KMS-11 (cell line): ENCODE measurements at regions not wholly inside any gene's neighbourhood (a gene's known extent, or its start where the extent isn't known, plus 50 kb on each side); places are given as distances from the start of the nearest gene placed in this dataset.

ENCODE experiments used
- H2AFZ ChIP-seq: fragments of 200-600 bp; sonication (generic); 2 replicates; pipeline ENCODE4 v1.6.1; 2016; ENCODE audit warnings: antibody characterized with exemption, mixed run types, low read depth
- H3K27ac ChIP-seq: fragments of 200-600 bp; sonication (generic); 2 replicates; pipeline ENCODE4 v1.6.1; 2016; ENCODE audit warnings: mild to moderate bottlenecking, mixed run types
- H3K27me3 ChIP-seq: fragments of 200-600 bp; sonication (generic); 2 replicates; pipeline ENCODE4 v1.6.1; 2017; ENCODE audit warnings: mild to moderate bottlenecking, low read depth, mixed run types, moderate library complexity; ENCODE audit not compliant: insufficient read depth
- H3K36me3 ChIP-seq: fragments of 200-600 bp; sonication (generic); 2 replicates; pipeline ENCODE4 v1.6.1; 2017; ENCODE audit warnings: mild to moderate bottlenecking, mixed run types; ENCODE audit not compliant: insufficient read depth
- H3K4me1 ChIP-seq: fragments of 200-600 bp; sonication (generic); 2 replicates; pipeline ENCODE4 v1.6.1; 2016; ENCODE audit warnings: mild to moderate bottlenecking, low read depth, mixed run types; ENCODE audit not compliant: poor library complexity, severe bottlenecking
- H3K4me2 ChIP-seq: fragments of 200-600 bp; sonication (generic); 2 replicates; pipeline ENCODE4 v1.7.0; 2016; ENCODE audit warnings: mild to moderate bottlenecking, mixed run types
- H3K4me3 ChIP-seq: fragments of 200-600 bp; sonication (generic); IDR thresholded peaks from 2 replicates; pipeline ENCODE4 v1.6.1; 2017; ENCODE audit warnings: low read depth, low read length, mixed read lengths; ENCODE audit not compliant: insufficient read depth
- H3K79me2 ChIP-seq: fragments of 200-600 bp; sonication (generic); 2 replicates; pipeline ENCODE4 v1.6.1; 2016; ENCODE audit warnings: low read depth, mixed run types; ENCODE audit not compliant: insufficient read depth
- H3K9ac ChIP-seq: fragments of 200-600 bp; sonication (generic); 2 replicates; pipeline ENCODE4 v1.6.1; 2016; ENCODE audit warnings: mild to moderate bottlenecking, mixed run types
- H4K20me1 ChIP-seq: fragments of 200-600 bp; sonication (generic); 2 replicates; pipeline ENCODE4 v1.6.1; 2016; ENCODE audit warnings: mild to moderate bottlenecking, mixed run types; ENCODE audit not compliant: insufficient read depth
- TF ChIP-seq, protein P1 (sequence below): fragments of 200-600 bp; sonication (generic); conservative IDR thresholded peaks from 2 replicates; pipeline ENCODE4 v1.6.1; 2017; ENCODE audit warnings: low read depth, mild to moderate bottlenecking, antibody characterized with exemption, low read length, moderate library complexity, mixed read lengths

- Histone ChIP-seq H2AFZ (no peak overlapping the region), H3K27ac (no peak overlapping the region), H3K9ac (no peak overlapping the region), H4K20me1 (no peaks in the 10 kb centered on the region), H3K27me3 (no peaks in the 10 kb centered on the region), H3K79me2 (no peaks in the 10 kb centered on the region), H3K4me1 (no peaks in the 10 kb centered on the region), H3K36me3 (no peaks in the 10 kb centered on the region), H3K4me3 (no peak overlapping the region), H3K4me2 (no peak overlapping the region)
- TF ChIP-seq, protein P1, sequence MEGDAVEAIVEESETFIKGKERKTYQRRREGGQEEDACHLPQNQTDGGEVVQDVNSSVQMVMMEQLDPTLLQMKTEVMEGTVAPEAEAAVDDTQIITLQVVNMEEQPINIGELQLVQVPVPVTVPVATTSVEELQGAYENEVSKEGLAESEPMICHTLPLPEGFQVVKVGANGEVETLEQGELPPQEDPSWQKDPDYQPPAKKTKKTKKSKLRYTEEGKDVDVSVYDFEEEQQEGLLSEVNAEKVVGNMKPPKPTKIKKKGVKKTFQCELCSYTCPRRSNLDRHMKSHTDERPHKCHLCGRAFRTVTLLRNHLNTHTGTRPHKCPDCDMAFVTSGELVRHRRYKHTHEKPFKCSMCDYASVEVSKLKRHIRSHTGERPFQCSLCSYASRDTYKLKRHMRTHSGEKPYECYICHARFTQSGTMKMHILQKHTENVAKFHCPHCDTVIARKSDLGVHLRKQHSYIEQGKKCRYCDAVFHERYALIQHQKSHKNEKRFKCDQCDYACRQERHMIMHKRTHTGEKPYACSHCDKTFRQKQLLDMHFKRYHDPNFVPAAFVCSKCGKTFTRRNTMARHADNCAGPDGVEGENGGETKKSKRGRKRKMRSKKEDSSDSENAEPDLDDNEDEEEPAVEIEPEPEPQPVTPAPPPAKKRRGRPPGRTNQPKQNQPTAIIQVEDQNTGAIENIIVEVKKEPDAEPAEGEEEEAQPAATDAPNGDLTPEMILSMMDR: no peak
These were observed 1006.4 kb downstream of the ARAP2 start for GRCh38 chr4:35237924-35238323.

GRCh38 chr4:35238793-35239192 lies 1005.5 kb downstream of the ARAP2 start:
- H3K4me2 ChIP-seq: no peak overlapping the region
- no peaks in the 10 kb centered on the region for H4K20me1 ChIP-seq
- H3K4me1 ChIP-seq: no peaks in the 10 kb centered on the region
- no peaks in the 10 kb centered on the region for H3K36me3 ChIP-seq
- H3K27me3 ChIP-seq: no peaks in the 10 kb centered on the region
- H3K79me2 ChIP-seq: no peaks in the 10 kb centered on the region
- H3K4me3 ChIP-seq: no peak overlapping the region
- no peak overlapping the region for H3K9ac ChIP-seq
- H2AFZ ChIP-seq: no peak overlapping the region
- TF ChIP-seq, protein P1: no peak
- no peak overlapping the region for H3K27ac ChIP-seq

- H2AFZ ChIP-seq: no peak overlapping the region
- H3K27ac ChIP-seq: no peak overlapping the region
- no peaks in the 10 kb centered on the region for H3K4me1 ChIP-seq
- H4K20me1 ChIP-seq: no peaks in the 10 kb centered on the region
- no peaks in the 10 kb centered on the region for H3K36me3 ChIP-seq
- no peak overlapping the region for H3K4me2 ChIP-seq
- no peaks in the 10 kb centered on the region for H3K79me2 ChIP-seq
- no peak overlapping the region for H3K9ac ChIP-seq
- H3K4me3 ChIP-seq: no peak overlapping the region
- no peaks in the 10 kb centered on the region for H3K27me3 ChIP-seq
- TF ChIP-seq, protein P1: no peak
These were observed 997.8 kb downstream of the ARAP2 start for GRCh38 chr4:35246493-35246892.

GRCh38 chr4:35247047-35247446 lies 997.3 kb downstream of the ARAP2 start:
- Histone ChIP-seq H3K4me2 (no peak overlapping the region), H3K27ac (no peak overlapping the region), H3K9ac (no peak overlapping the region), H3K36me3 (no peaks in the 10 kb centered on the region), H4K20me1 (no peaks in the 10 kb centered on the region), H3K4me1 (no peaks in the 10 kb centered on the region), H3K79me2 (no peaks in the 10 kb centered on the region), H2AFZ (no peak overlapping the region), H3K4me3 (no peak overlapping the region), H3K27me3 (no peaks in the 10 kb centered on the region)
- TF ChIP-seq, protein P1: no peak

DNA sequence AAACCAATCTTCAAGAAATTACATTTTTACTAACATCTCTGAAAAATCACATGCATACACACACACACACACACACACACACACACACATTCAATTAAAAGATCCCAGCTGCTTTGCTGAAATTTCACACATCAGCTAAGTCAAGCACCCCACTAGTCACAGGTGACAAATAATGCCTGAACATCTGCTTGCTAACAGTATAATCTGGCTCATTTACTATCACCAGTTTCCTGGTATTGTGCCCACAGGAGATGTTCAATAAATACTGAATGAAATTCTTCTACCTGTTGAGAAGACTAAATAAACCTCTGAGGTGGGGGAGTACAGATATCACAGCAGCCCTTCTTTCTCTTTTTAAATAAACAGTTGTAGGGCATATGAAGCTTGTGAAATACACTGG lies 994.0 kb downstream of the ARAP2 start:
- H2AFZ ChIP-seq: no peak overlapping the region

More for the DNA sequence above, 994.0 kb downstream of the ARAP2 start:
- Histone ChIP-seq H3K27me3 (no peaks in the 10 kb centered on the region), H3K9ac (no peak overlapping the region), H3K27ac (no peak overlapping the region), H3K4me2 (no peak overlapping the region), H4K20me1 (no peaks in the 10 kb centered on the region), H3K36me3 (no peaks in the 10 kb centered on the region), H3K4me1 (no peaks in the 10 kb centered on the region), H3K79me2 (no peaks in the 10 kb centered on the region), H3K4me3 (no peak overlapping the region)
- TF ChIP-seq, protein P1: no peak
